HG02973 (cell line): ENCODE measurements at regions not wholly inside any gene's neighbourhood (a gene's known extent, or its start where the extent isn't known, plus 50 kb on each side); places are given as distances from the start of the nearest gene placed in this dataset.

Experiments used
- ATAC-seq: cut with Tn5 transposase; IDR thresholded peaks from one replicate; pipeline ENCODE4 v1.9.1; 2021; ENCODE audit warnings: moderate library complexity; ENCODE audit not compliant: unreplicated experiment

DNA sequence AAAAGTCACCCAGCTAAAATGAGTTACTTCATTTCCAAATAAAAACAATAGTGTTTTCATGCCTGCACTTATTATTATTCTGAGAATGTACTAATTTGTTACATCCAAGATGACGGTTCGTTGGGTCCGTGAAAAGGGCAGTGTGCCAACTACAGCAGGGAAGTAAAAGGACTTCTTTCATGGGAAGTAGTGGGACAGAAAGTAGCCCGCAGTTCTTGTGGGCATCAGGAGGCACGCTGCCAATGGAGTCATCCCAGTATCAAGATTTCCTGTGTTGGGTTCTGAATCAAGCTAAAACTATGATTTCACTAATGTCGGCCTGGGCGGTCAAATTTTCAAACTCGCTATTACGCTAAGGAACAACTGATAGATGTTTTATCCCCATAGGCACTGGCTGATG lies 254.5 kb upstream of the SOX2 start:
- no peak for ATAC-seq

DNA sequence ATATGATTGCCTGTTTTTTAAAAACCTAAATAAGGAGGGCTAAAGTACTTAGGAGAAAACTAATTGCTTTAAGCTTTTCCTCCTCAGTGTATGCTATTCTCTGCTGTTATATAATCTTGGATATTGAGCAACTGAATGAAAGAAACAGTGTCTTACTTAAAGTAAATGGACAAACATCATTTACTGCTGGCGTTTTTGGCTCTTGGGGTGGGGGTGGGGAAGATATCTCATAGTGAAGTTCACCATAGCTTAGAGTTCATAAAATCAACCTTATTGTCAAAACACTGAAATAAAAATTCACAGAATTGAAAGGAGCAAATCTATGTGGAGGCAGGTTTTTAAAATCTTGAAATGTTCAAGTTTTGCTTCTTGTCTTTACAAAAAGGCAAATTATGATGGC lies 256.4 kb upstream of the SOX2 start:
- ATAC-seq: no peak

GRCh38 chr3:181454451-181455027 lies 257.2 kb upstream of the SOX2 start:
- ATAC-seq: no peak

DNA sequence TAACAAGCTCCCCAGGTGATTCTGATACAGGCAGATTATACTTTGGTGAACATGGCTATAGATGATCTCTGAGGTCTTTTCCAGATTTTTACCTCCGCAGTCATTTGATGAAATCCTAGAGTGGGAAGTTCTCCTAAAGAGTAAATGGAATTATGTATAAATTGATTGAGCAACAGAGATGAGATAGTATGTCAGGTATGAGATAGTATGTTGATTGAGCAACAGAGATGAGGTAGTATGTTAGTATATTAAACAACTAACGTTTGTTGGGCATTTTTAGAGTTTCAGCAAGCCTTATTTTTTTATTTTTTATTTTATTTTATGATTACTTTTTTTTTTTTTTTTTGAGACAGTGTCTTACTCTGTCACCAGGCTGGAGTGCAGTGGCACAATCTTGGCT lies 265.0 kb upstream of the SOX2 start:
- no peak for ATAC-seq

GRCh38 chr3:181442066-181442465 lies 269.7 kb upstream of the SOX2 start:
- no peak for ATAC-seq

DNA sequence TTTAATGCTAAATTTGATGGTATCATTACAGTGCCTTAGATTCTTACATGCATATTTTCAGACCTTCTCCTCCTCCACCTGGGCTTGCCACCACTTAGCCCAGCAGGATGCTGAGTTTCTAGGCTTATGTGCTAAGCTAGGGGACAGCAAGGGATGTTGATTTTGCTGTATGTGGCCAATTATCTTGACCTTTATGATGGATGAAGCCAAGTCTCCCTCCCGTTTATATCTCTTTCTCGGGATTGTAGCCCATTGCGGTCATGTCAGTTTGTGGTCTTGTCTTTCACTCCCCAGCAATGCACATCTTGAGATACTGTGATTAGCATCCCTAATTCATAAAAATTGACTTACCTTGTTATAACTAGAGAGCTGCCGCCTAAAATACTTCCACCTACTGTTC lies 278.7 kb upstream of the SOX2 start:
- no peak for ATAC-seq

- ATAC-seq: no peak
Measured at GRCh38 chr3:181431748-181432147, 280.0 kb upstream of the SOX2 start.

DNA sequence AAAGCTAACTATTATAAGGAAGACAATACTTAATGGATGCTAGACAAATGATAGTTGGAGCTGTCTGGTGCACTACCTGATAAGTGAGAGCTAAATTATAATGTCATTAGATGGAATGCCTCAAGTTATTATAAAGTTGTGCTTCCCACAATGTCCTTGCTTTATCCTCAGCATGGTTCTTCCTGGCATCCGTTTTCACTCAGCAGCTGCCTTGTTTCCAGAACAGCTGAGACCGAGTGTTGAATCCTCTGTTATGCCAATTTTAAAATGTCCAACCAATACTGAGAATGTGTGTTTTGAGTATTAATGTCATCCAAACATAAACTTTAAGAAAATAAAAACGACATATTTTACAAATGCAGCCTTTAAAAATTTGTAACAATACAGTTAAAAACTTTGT lies 286.7 kb upstream of the SOX2 start:
- ATAC-seq: no peak

DNA sequence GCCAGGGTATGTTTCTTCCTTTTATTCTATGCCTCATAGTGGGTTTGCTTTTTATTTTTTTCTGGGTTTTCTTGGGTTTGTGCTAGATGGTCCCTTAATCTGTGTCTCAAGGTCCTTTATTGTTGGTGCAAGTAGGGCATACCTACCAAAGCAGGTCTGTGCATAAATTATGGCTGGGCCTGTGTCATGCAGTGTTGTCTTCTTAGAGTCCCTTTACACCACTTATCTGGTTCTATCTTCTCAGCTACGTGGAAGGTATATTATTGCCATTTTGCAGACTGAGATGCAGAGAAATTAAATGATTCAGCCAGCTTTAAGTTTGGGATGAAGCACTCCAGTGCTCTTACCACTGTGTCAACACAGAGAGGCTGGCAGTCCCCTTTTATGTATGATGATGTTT lies 293.5 kb upstream of the SOX2 start:
- ATAC-seq: no peak

- no peak for ATAC-seq
Measured at GRCh38 chr3:181417748-181418147, 294.0 kb upstream of the SOX2 start.

GRCh38 chr3:181410870-181411269 lies 300.9 kb upstream of the SOX2 start:
- no peak for ATAC-seq

- no peak for ATAC-seq
Measured at GRCh38 chr3:181403876-181404660, 307.7 kb upstream of the SOX2 start.

DNA sequence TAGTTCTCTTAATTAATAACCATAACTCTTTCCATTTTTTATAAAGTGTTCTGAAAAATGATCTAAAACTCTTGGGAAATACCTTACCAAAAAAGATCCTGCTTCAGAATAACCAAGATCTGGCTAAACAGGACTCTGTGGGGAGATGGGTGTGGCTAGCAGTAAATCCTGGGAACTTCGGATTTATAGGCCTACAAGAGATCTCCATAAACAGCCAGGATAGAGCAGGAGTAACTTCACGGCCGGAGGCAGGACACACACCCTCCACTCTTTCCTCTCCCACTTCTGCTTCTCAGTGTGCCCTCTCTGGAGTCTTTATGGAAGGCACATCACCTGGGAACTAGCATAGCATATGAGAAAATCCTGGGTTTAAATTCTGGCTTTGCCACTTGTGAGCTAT lies 309.4 kb upstream of the SOX2 start:
- ATAC-seq: no peak

- no peak for ATAC-seq
Measured at GRCh38 chr3:181384970-181385369, 326.8 kb upstream of the SOX2 start.

GRCh38 chr3:181383760-181384159 lies 328.0 kb upstream of the SOX2 start:
- ATAC-seq: no peak

DNA sequence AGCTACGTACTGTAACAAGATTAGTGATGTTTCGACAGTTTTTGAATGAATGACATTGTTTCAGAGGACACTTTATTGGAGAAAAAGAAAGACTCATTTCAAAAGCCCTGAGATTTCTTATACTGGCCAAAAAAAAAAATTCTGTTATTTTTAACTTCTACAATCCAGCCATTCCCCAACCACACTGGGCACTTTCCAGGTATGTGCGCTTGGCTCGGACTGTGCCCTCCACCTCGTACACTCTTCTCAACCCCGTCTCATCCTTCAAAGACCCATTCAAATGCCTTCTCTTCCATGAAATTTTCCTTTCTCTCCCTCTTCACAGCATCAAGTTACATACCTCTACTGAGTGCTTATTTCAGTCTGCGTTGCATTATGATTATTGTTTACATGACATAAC lies 328.5 kb upstream of the SOX2 start:
- no peak for ATAC-seq

DNA sequence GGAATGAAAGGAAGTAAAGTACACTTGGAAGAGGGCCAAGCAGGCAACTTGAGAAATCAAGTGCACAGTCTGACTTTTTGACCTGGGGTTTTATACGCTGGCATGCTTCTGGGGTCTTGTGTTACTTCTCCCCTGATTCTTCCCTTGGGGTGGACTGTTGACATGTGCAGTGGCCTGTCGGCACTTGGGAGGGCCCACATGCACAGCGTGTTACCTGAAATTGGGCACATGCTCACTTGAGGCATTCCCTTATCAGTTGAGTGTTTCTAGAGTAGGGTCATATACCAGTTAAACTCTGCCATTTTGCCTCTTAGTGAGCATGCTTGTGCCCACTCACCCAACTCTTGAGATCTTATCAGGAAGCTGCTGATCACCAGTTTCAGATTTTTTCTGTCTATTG lies 329.1 kb upstream of the SOX2 start:
- no peak for ATAC-seq

- ATAC-seq: no peak
Measured at GRCh38 chr3:181379278-181379677, 332.4 kb upstream of the SOX2 start.

DNA sequence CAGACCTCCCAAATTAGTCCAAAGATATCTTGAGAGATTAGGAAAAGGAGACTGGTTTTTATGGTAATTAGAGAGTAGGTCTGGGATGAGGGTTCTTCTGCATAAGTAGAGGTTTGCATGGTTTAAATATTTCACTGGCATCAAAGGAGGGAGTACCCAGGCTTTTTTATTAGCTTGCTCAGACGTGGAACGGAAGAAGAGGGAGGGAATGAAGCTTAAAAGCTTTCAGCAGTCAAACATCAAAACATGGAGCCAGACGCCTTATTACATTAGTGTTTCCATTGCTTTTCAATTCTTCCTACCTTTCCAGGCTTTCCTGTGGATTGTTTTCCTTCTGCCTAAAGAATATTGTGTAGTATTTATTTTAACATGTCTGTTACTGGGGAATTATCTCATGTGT lies 342.1 kb upstream of the SOX2 start:
- no peak for ATAC-seq

DNA sequence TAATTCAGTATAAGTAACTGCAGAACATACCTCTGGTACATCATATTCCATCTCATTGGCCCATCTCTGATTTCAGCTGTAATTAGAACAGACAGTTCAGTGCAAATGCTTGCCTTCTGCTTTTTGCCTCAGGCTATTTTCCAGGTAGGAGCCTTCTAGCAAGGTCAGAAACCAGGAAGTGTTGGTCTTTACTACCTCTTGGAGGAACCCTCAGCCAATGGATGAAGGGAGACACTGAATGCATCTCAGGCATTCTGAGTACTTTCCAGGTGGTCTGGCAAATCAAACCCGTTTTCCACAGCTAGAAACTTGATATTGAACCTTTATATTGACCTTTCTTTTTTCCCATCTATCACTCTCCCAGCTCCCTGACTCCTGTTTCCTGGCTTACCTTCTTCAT lies 348.5 kb upstream of the SOX2 start:
- no peak for ATAC-seq

DNA sequence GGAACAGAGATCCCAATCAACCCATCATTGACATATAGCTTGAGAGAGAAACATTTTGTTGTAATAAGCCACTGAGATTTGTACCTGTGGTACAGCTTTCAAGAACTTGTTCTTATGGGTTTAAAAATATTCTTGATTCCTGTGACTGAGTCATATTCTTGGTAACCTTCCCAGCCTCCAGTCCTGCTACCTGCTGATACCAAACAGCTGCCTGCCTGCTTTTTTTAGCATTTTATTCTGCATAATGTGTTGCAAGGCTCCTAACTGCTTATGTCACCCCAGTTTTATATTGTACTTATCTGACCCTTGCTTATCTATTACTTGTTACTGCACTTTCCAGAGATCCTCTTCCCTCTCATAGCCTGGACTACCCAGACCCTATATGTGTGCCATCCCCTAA lies 349.3 kb upstream of the SOX2 start:
- ATAC-seq: no peak

- ATAC-seq: peak; percentile 68
Measured at GRCh38 chr3:181358562-181358961, 353.2 kb upstream of the SOX2 start.

- ATAC-seq: no peak
Measured at GRCh38 chr3:181358060-181358459, 353.7 kb upstream of the SOX2 start.
